H9 (cell line): ENCODE measurements at regions not wholly inside any gene's neighbourhood (a gene's known extent, or its start where the extent isn't known, plus 50 kb on each side); places are given as distances from the start of the nearest gene placed in this dataset.

ENCODE experiments used
- DNase-seq: peaks from one replicate; pipeline ENCODE4 v3.0.0-alpha.2; 2017
- H2AFZ ChIP-seq: one replicate; pipeline ENCODE4 v1.6.1; 2013; ENCODE audit warnings: mild to moderate bottlenecking, low read length, control low read depth, moderate library complexity
- H2AK5ac ChIP-seq: 2 replicates; pipeline ENCODE4 v1.6.1; 2013; ENCODE audit warnings: low read length, control low read depth, mixed read lengths; ENCODE audit not compliant: insufficient read length
- H2BK120ac ChIP-seq: one replicate; pipeline ENCODE4 v1.6.1; 2013; ENCODE audit warnings: low read depth, mild to moderate bottlenecking, low read length, control low read depth, inconsistent platforms; ENCODE audit not compliant: poor library complexity, severe bottlenecking
- H2BK12ac ChIP-seq: 2 replicates; pipeline ENCODE4 v1.6.1; 2013; ENCODE audit warnings: low read length, control low read depth, mixed read lengths, low read depth; ENCODE audit not compliant: insufficient read length
- H2BK15ac ChIP-seq: 2 replicates; pipeline ENCODE4 v1.6.1; 2013; ENCODE audit warnings: low read depth, low read length, control low read depth
- H2BK20ac ChIP-seq: one replicate; pipeline ENCODE4 v1.6.1; 2013; ENCODE audit warnings: low read depth, mild to moderate bottlenecking, low read length, control low read depth, inconsistent platforms; ENCODE audit not compliant: poor library complexity, severe bottlenecking
- H2BK5ac ChIP-seq: 2 replicates; pipeline ENCODE4 v1.6.1; 2013; ENCODE audit warnings: low read length, control low read depth, mixed read lengths; ENCODE audit not compliant: insufficient read length
- H3K14ac ChIP-seq: 2 replicates; pipeline ENCODE4 v1.6.1; 2013; ENCODE audit warnings: low read length, control low read depth; ENCODE audit not compliant: insufficient read depth
- H3K18ac ChIP-seq: 2 replicates; pipeline ENCODE4 v1.6.1; 2013; ENCODE audit warnings: low read depth, mild to moderate bottlenecking, mixed read lengths, low read length, control low read depth; ENCODE audit not compliant: insufficient read length
- H3K23ac ChIP-seq: 2 replicates; pipeline ENCODE4 v1.6.1; 2013; ENCODE audit warnings: low read length, control low read depth, mixed read lengths, low read depth; ENCODE audit not compliant: insufficient read length
- H3K23me2 ChIP-seq: 2 replicates; pipeline ENCODE4 v1.6.1; 2013; ENCODE audit warnings: low read depth, mild to moderate bottlenecking, mixed read lengths, low read length, control low read depth; ENCODE audit not compliant: insufficient read length, poor library complexity, severe bottlenecking
- H3K27ac ChIP-seq: 2 replicates; pipeline ENCODE4 v1.5.1; 2013; ENCODE audit warnings: low read length, control low read depth, mixed read lengths, low read depth; ENCODE audit not compliant: insufficient read length
- H3K27me3 ChIP-seq: 2 replicates; pipeline ENCODE4 v1.6.1; 2013; ENCODE audit warnings: low read length, control low read depth, inconsistent platforms; ENCODE audit not compliant: insufficient read depth
- H3K4ac ChIP-seq: 2 replicates; pipeline ENCODE4 v1.6.1; 2013; ENCODE audit warnings: low read depth, mild to moderate bottlenecking, control low read depth, inconsistent platforms, low read length, moderate library complexity
- H3K4me1 ChIP-seq: 2 replicates; pipeline ENCODE4 v1.6.1; 2013; ENCODE audit warnings: low read length, control low read depth, inconsistent platforms; ENCODE audit not compliant: insufficient read depth
- H3K4me2 ChIP-seq: 2 replicates; pipeline ENCODE4 v1.6.1; 2013; ENCODE audit warnings: low read length, control low read depth, mixed read lengths; ENCODE audit not compliant: insufficient read length, insufficient read depth
- H3K56ac ChIP-seq: 2 replicates; pipeline ENCODE4 v1.6.1; 2013; ENCODE audit warnings: low read depth, mild to moderate bottlenecking, mixed read lengths, low read length, control low read depth; ENCODE audit not compliant: insufficient read length
- H3K79me1 ChIP-seq: 2 replicates; pipeline ENCODE4 v1.6.1; 2013; ENCODE audit warnings: low read depth, mild to moderate bottlenecking, moderate library complexity, low read length, control low read depth, inconsistent platforms; ENCODE audit not compliant: insufficient read depth, poor library complexity, severe bottlenecking
- H3K79me2 ChIP-seq: 2 replicates; pipeline ENCODE4 v1.6.1; 2013; ENCODE audit warnings: low read length, control low read depth, inconsistent platforms; ENCODE audit not compliant: insufficient read depth
- H3K9ac ChIP-seq: 2 replicates; pipeline ENCODE4 v1.6.1; 2013; ENCODE audit warnings: low read length, control low read depth, mixed read lengths; ENCODE audit not compliant: insufficient read length; ENCODE audit errors: extremely low read depth
- H3K9me3 ChIP-seq: one replicate; pipeline ENCODE4 v1.6.1; 2013; ENCODE audit warnings: low read depth, low read length, inconsistent platforms; ENCODE audit not compliant: control insufficient read depth
- H3T11ph ChIP-seq: one replicate; pipeline ENCODE4 v1.6.1; 2013; ENCODE audit warnings: mild to moderate bottlenecking, low read length, control low read depth, inconsistent platforms
- H4K20me1 ChIP-seq: one replicate; pipeline ENCODE4 v1.6.1; 2013; ENCODE audit not compliant: control insufficient read depth, insufficient read length, insufficient read depth
- H4K5ac ChIP-seq: 2 replicates; pipeline ENCODE4 v1.6.1; 2013; ENCODE audit warnings: low read depth, mild to moderate bottlenecking, mixed read lengths, low read length, control low read depth; ENCODE audit not compliant: insufficient read length
- H4K8ac ChIP-seq: replicated peaks from 2 replicates; pipeline ENCODE4 v1.6.1; 2013; ENCODE audit warnings: low read length, control low read depth, mixed read lengths, low read depth; ENCODE audit not compliant: insufficient read length
- H4K91ac ChIP-seq: 2 replicates; pipeline ENCODE4 v1.6.1; 2013; ENCODE audit warnings: low read depth, mild to moderate bottlenecking, moderate library complexity, mixed read lengths, low read length, control low read depth; ENCODE audit not compliant: insufficient read length
- H3K27ac Mint-ChIP-seq, 3 experiments: 2 replicates in 2 of 3; 3 replicates in 1 of 3; pipeline ENCODE4 v1.8.0; 2020 to 2021; ENCODE audit warnings: mixed read lengths in 3 of 3, mild to moderate bottlenecking in 1 of 3, moderate library complexity in 1 of 3
- H3K27me3 Mint-ChIP-seq: 2 replicates; pipeline ENCODE4 v1.8.0; 2021; ENCODE audit warnings: low read depth, mild to moderate bottlenecking, moderate library complexity, mixed read lengths
- H3K36me3 Mint-ChIP-seq, 3 experiments: 2 replicates in 2 of 3; 3 replicates in 1 of 3; pipeline ENCODE4 v1.8.0; 2020 to 2021; ENCODE audit warnings: low read depth in 3 of 3, mixed read lengths in 3 of 3; ENCODE audit not compliant: insufficient read depth in 1 of 3
- H3K4me1 Mint-ChIP-seq, 2 experiments: 2 replicates each; pipeline ENCODE4 v1.8.0; 2020; ENCODE audit warnings: mixed read lengths in 2 of 2
- H3K4me3 Mint-ChIP-seq, 2 experiments: 2 replicates in 1 of 2; 3 replicates in 1 of 2; pipeline ENCODE4 v1.8.0; 2020 to 2021; ENCODE audit warnings: mild to moderate bottlenecking in 2 of 2, mixed read lengths in 2 of 2, moderate library complexity in 1 of 2
- H3K9me3 Mint-ChIP-seq, 2 experiments: 2 replicates in 1 of 2; 3 replicates in 1 of 2; pipeline ENCODE4 v1.8.0; 2020; ENCODE audit warnings: mild to moderate bottlenecking in 2 of 2, mixed read lengths in 2 of 2, moderate library complexity in 1 of 2
- CTCF ChIP-seq: fragments of 200-600 bp; sonication (generic); conservative IDR thresholded peaks from 3 replicates; pipeline ENCODE4 v1.8.0; 2021; ENCODE audit warnings: antibody characterized with exemption, mild to moderate bottlenecking
- WGBS: extraction: QIAGEN DNeasy Blood & Tissue Kit; methylation state at CpG from one replicate; pipeline ENCODE4 v1.1.7; 2013; ENCODE audit warnings: missing lambda C conversion rate, low lambda C conversion rate, mixed read lengths; ENCODE audit not compliant: insufficient read length; ENCODE audit errors: extremely low coverage; 5-methylcytosine and 5-hydroxymethylcytosine counted together

- Histone ChIP-seq H3K4ac (no peak overlapping the region), H2BK12ac (no peak overlapping the region), H4K8ac (no peak overlapping the region), H3K14ac (no peak overlapping the region), H3K27ac (no peak overlapping the region), H3K4me1 (no peaks in the 10 kb centered on the region), H3K79me1 (no peaks in the 10 kb centered on the region), H3K23me2 (no peaks in the 10 kb centered on the region), H2AFZ (no peak overlapping the region), H2BK5ac (no peak overlapping the region), H3T11ph (no peak overlapping the region), H3K56ac (no peak overlapping the region), H3K23ac (no peak overlapping the region), H3K79me2 (no peaks in the 10 kb centered on the region), H2BK15ac (no peak overlapping the region), H3K4me2 (no peak overlapping the region), H2BK120ac (no peak overlapping the region), H4K20me1 (no peaks in the 10 kb centered on the region), H2AK5ac (no peak overlapping the region), H3K9ac (no peak overlapping the region), H3K9me3 (no peaks in the 10 kb centered on the region), H3K27me3 (no peaks in the 10 kb centered on the region), H3K18ac (no peak overlapping the region), H2BK20ac (no peak overlapping the region), H4K5ac (no peak overlapping the region), H4K91ac (no peak overlapping the region)
- DNase-seq, result no peak
- no peak for TF ChIP-seq CTCF
- H3K27ac Mint-ChIP-seq, result peak overlapping the region in 2 of 3 experiments; percentile 24 to 52; a peak in 2 of 7 replicates
- no peaks in the 10 kb centered on the region for H3K36me3 Mint-ChIP-seq
- no peaks in the 10 kb centered on the region for H3K4me1 Mint-ChIP-seq
- no peak overlapping the region for H3K4me3 Mint-ChIP-seq
- H3K9me3 Mint-ChIP-seq, result no peaks in the 10 kb centered on the region
- no CpG with 5 or more reads among the region's 4 CpGs for WGBS
- no peaks in the 10 kb centered on the region; the same call in 1 of the 2 replicates for H3K27me3 Mint-ChIP-seq
These were observed 1002.0 kb downstream of the REEP3 start for GRCh38 chr10:64523065-64523759.
